GM21576 (cell line): ENCODE measurements at regions not wholly inside any gene's neighbourhood (a gene's known extent, or its start where the extent isn't known, plus 50 kb on each side); places are given as distances from the start of the nearest gene placed in this dataset.
"Not testable (repeated sequence)": the region's sequence is repeated elsewhere in the genome, so short reads cannot be mapped to it uniquely, and the experiment has no call there.

Source experiments
- ATAC-seq: cut with Tn5 transposase; IDR thresholded peaks from one replicate; pipeline ENCODE4 v1.9.1; 2021; ENCODE audit warnings: mild to moderate bottlenecking, moderate library complexity; ENCODE audit not compliant: unreplicated experiment

- ATAC-seq, result no peak
These were observed 105.1 kb upstream of the FOXN2 start for GRCh38 chr2:48209214-48209885.

- no peak for ATAC-seq
These were observed 104.3 kb upstream of the FOXN2 start for GRCh38 chr2:48210189-48210588.

GRCh38 chr2:48213646-48214045 is 100.8 kb upstream of the FOXN2 start:
- no peak for ATAC-seq

GRCh38 chr2:48218169-48218568 is 96.3 kb upstream of the FOXN2 start:
- ATAC-seq, result no peak

GRCh38 chr2:48219234-48219554 is 95.3 kb upstream of the FOXN2 start:
- ATAC-seq, result no peak

GRCh38 chr2:48219555-48220436 is 94.7 kb upstream of the FOXN2 start:
- no peak for ATAC-seq

- no peak for ATAC-seq
These were observed 94.0 kb upstream of the FOXN2 start for GRCh38 chr2:48220501-48220900.

GRCh38 chr2:48221846-48222516 is 92.5 kb upstream of the FOXN2 start:
- no peak for ATAC-seq

- ATAC-seq, result peak; percentile 79
These were observed 86.7 kb upstream of the FOXN2 start for GRCh38 chr2:48227617-48228344.

- ATAC-seq, result peak; percentile 37
These were observed 86.2 kb upstream of the FOXN2 start for GRCh38 chr2:48228345-48228684.

GRCh38 chr2:48229063-48229462 is 85.4 kb upstream of the FOXN2 start:
- no peak for ATAC-seq

GRCh38 chr2:48230834-48231233 is 83.6 kb upstream of the FOXN2 start:
- ATAC-seq, result no peak

- ATAC-seq, result no peak
These were observed 82.1 kb upstream of the FOXN2 start for GRCh38 chr2:48232351-48232750.

GRCh38 chr2:48233005-48233404 is 81.5 kb upstream of the FOXN2 start:
- ATAC-seq, result no peak

- ATAC-seq, result not testable (repeated sequence)
These were observed 80.7 kb upstream of the FOXN2 start for GRCh38 chr2:48233824-48234223.

GRCh38 chr2:48235076-48235475 is 79.4 kb upstream of the FOXN2 start:
- no peak for ATAC-seq

- ATAC-seq, result no peak
These were observed 76.1 kb upstream of the FOXN2 start for GRCh38 chr2:48238381-48238780.

GRCh38 chr2:48240912-48241311 is 73.6 kb upstream of the FOXN2 start:
- no peak for ATAC-seq

GRCh38 chr2:48247206-48247605 is 67.3 kb upstream of the FOXN2 start:
- ATAC-seq, result no peak

GRCh38 chr2:48248251-48248933 is 66.1 kb upstream of the FOXN2 start:
- peak; percentile 81 for ATAC-seq

- ATAC-seq, result no peak
These were observed 65.5 kb upstream of the FOXN2 start for GRCh38 chr2:48249025-48249424.
